GM23338 (cell line): ENCODE measurements at regions not wholly inside any gene's neighbourhood (a gene's known extent, or its start where the extent isn't known, plus 50 kb on each side); places are given as distances from the start of the nearest gene placed in this dataset.

ENCODE experiments used
- ATAC-seq: fragments of 200-7000 bp; cut with Tn5 transposase; 3 replicates; pipeline ENCODE4 v1.9.1; 2020
- DNase-seq: peaks from one replicate; pipeline ENCODE4 v3.0.0-alpha.2; 2015; ENCODE audit warnings: low spot score
- H2AFZ ChIP-seq: fragments of 200-600 bp; sonication (generic); 2 replicates; pipeline ENCODE4 v1.8.0; 2016; ENCODE audit warnings: antibody characterized with exemption, mild to moderate bottlenecking, moderate library complexity
- H3F3A ChIP-seq: fragments of 200-600 bp; sonication (generic); replicated peaks from 2 replicates; pipeline ENCODE4 v1.8.0; 2017; ENCODE audit warnings: antibody characterized with exemption, mixed run types, low read depth
- H3K27ac ChIP-seq: fragments of 200-600 bp; sonication (generic); 2 replicates; pipeline ENCODE4 v1.6.1; 2016; ENCODE audit warnings: low read depth
- H3K27me3 ChIP-seq: fragments of 200-600 bp; sonication (generic); 2 replicates; pipeline ENCODE4 v1.8.0; 2016; ENCODE audit warnings: mild to moderate bottlenecking, mixed run types, moderate library complexity; ENCODE audit not compliant: insufficient read depth
- H3K36me3 ChIP-seq: fragments of 200-600 bp; sonication (generic); 2 replicates; pipeline ENCODE4 v1.8.0; 2016; ENCODE audit warnings: mild to moderate bottlenecking; ENCODE audit not compliant: insufficient read depth
- H3K4me1 ChIP-seq: fragments of 200-600 bp; sonication (generic); 2 replicates; pipeline ENCODE4 v1.8.0; 2016; ENCODE audit warnings: mild to moderate bottlenecking, moderate library complexity; ENCODE audit not compliant: insufficient read depth
- H3K4me2 ChIP-seq: fragments of 200-600 bp; sonication (generic); 2 replicates; pipeline ENCODE4 v1.7.1; 2017; ENCODE audit warnings: mixed run types
- H3K4me3 ChIP-seq: fragments of 200-600 bp; sonication (generic); 2 replicates; pipeline ENCODE4 v1.6.1; 2016; ENCODE audit warnings: mixed run types
- H3K79me2 ChIP-seq: fragments of 200-600 bp; sonication (generic); replicated peaks from 2 replicates; pipeline ENCODE4 v1.8.0; 2017; ENCODE audit warnings: mild to moderate bottlenecking; ENCODE audit not compliant: insufficient read depth
- H3K9me2 ChIP-seq: fragments of 200-600 bp; sonication (generic); 2 replicates; pipeline ENCODE4 v1.8.0; 2017; ENCODE audit not compliant: insufficient read depth
- H4K20me1 ChIP-seq: fragments of 200-600 bp; sonication (generic); replicated peaks from 2 replicates; pipeline ENCODE4 v1.8.0; 2017; ENCODE audit warnings: mild to moderate bottlenecking; ENCODE audit not compliant: insufficient read depth
- H3K27ac Mint-ChIP-seq: 2 replicates; pipeline ENCODE4 v1.8.0; 2020; ENCODE audit warnings: inconsistent platforms, mild to moderate bottlenecking, moderate library complexity, mixed read lengths
- H3K27me3 Mint-ChIP-seq: 3 replicates; pipeline ENCODE4 v1.8.0; 2022; ENCODE audit warnings: low read depth, mild to moderate bottlenecking, moderate library complexity, mixed read lengths, inconsistent platforms; ENCODE audit not compliant: insufficient read depth, poor library complexity
- H3K36me3 Mint-ChIP-seq: 3 replicates; pipeline ENCODE4 v1.8.0; 2021; ENCODE audit warnings: low read depth, mild to moderate bottlenecking, inconsistent platforms, moderate library complexity, mixed read lengths
- H3K4me1 Mint-ChIP-seq: 3 replicates; pipeline ENCODE4 v1.8.0; 2020; ENCODE audit warnings: mild to moderate bottlenecking, inconsistent platforms, mixed read lengths
- H3K4me3 Mint-ChIP-seq: 3 replicates; pipeline ENCODE4 v1.8.0; 2021; ENCODE audit warnings: moderate library complexity, mild to moderate bottlenecking, inconsistent platforms, mixed read lengths
- H3K9me3 Mint-ChIP-seq: 3 replicates; pipeline ENCODE4 v1.8.0; 2020; ENCODE audit warnings: moderate library complexity, mild to moderate bottlenecking, inconsistent platforms, mixed read lengths
- CREB1 ChIP-seq: fragments of 250-450 bp; sonication (Bioruptor Pico); IDR thresholded peaks from 2 replicates; pipeline ENCODE4 v1.5.0; 2020; ENCODE audit warnings: low read depth, mild to moderate bottlenecking, moderate library complexity
- EZH2 ChIP-seq: fragments of 200-600 bp; sonication (generic); IDR thresholded peaks from one replicate; pipeline ENCODE4 v1.8.0; 2017; ENCODE audit warnings: antibody characterized with exemption, mild to moderate bottlenecking, low read depth; ENCODE audit not compliant: unreplicated experiment
- EZH2phosphoT487 ChIP-seq: fragments of 200-600 bp; sonication (generic); IDR thresholded peaks from one replicate; pipeline ENCODE4 v1.8.1; 2018; ENCODE audit warnings: antibody characterized with exemption; ENCODE audit not compliant: unreplicated experiment
- JUNB ChIP-seq: IDR thresholded peaks from one replicate; pipeline ENCODE4 v1.6.1; 2016; ENCODE audit warnings: antibody characterized with exemption; ENCODE audit not compliant: unreplicated experiment
- NANOG ChIP-seq: IDR thresholded peaks from 2 replicates; pipeline ENCODE4 v1.6.1; 2016; ENCODE audit warnings: antibody characterized with exemption, borderline replicate concordance
- POLR2AphosphoS5 ChIP-seq: IDR thresholded peaks from 2 replicates; pipeline ENCODE4 v1.6.1; 2016; ENCODE audit warnings: antibody characterized with exemption, low read depth
- STAT1 ChIP-seq: IDR thresholded peaks from one replicate; pipeline ENCODE4 v1.6.1; 2016; ENCODE audit warnings: antibody characterized with exemption; ENCODE audit not compliant: unreplicated experiment
- ZNF114 ChIP-seq: fragments of 250-450 bp; sonication (Bioruptor Pico); IDR thresholded peaks from 2 replicates; pipeline ENCODE4 v1.5.0; 2020; ENCODE audit warnings: mild to moderate bottlenecking, moderate library complexity
- ZNF331 ChIP-seq: fragments of 250-450 bp; sonication (Bioruptor Pico); IDR thresholded peaks from 2 replicates; pipeline ENCODE4 v1.5.0; 2020; ENCODE audit warnings: low read depth, mild to moderate bottlenecking, moderate library complexity
- TF ChIP-seq, protein P1 (sequence below): IDR thresholded peaks from 2 replicates; pipeline ENCODE4 v1.6.1; 2016; ENCODE audit warnings: antibody characterized with exemption
- TF ChIP-seq, protein P2 (sequence below), 2 experiments: fragments of 200-600 bp in 1 of 2; sonication (generic) in 1 of 2; conservative IDR thresholded peaks; 2 replicates each; pipeline versions ENCODE4 v1.5.1 to v1.6.1; 2016 to 2017; ENCODE audit warnings: antibody characterized with exemption in 2 of 2, low read depth in 2 of 2, mild to moderate bottlenecking in 2 of 2, moderate library complexity in 1 of 2
- TF ChIP-seq, protein P3 (sequence below): IDR thresholded peaks from one replicate; pipeline ENCODE4 v1.6.1; 2018; ENCODE audit warnings: antibody characterized with exemption; ENCODE audit not compliant: unreplicated experiment

DNA sequence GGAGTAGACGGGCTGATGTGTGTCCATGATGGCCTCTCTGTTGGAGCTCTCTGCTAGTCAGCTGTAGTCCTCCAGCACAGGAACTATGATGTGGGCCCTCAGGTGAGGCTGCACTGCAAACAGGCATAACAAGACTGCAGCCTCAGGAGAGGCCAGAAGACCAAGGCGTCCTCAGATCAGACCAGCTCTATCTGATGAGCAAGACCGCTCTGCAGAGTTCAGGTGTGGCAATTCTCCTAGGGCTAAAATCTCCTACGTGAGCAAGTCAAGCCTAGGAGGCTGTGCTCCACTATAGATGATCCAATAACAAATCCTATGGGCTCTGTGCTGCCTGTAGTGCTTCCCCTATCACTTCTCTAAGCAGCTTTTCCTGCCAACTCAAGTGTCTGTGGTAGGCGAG is 633.4 kb upstream of the SYNCRIP start:
- Mint-ChIP-seq H3K27me3 (no peaks in the 10 kb centered on the region), H3K4me3 (no peak overlapping the region), H3K4me1 (no peaks in the 10 kb centered on the region), H3K36me3 (peaks cover 5% of the 10 kb centered on the region; the same call in 2 of the 3 replicates), H3K9me3 (peaks cover 27% of the 10 kb centered on the region), H3K27ac (no peak overlapping the region)
- 0 out of 2 replicates have a peak, but pooled peaks cover 3% of the 10 kb centered on the region for H3K9me2 ChIP-seq
- no peaks in the 10 kb centered on the region for H4K20me1 ChIP-seq
- H3K4me2 ChIP-seq: no peak overlapping the region
- no peak overlapping the region for H2AFZ ChIP-seq
- H3K4me1 ChIP-seq: no peaks in the 10 kb centered on the region
- H3K27ac ChIP-seq: no peak overlapping the region
- no peak for ATAC-seq
- TF ChIP-seq STAT1 (no peak), CREB1 (CRISPR knock-in tag) (no peak), JUNB (no peak), EZH2phosphoT487 (no peak), ZNF114 (CRISPR knock-in tag) (no peak), NANOG (no peak)
- TF ChIP-seq, protein P1, sequence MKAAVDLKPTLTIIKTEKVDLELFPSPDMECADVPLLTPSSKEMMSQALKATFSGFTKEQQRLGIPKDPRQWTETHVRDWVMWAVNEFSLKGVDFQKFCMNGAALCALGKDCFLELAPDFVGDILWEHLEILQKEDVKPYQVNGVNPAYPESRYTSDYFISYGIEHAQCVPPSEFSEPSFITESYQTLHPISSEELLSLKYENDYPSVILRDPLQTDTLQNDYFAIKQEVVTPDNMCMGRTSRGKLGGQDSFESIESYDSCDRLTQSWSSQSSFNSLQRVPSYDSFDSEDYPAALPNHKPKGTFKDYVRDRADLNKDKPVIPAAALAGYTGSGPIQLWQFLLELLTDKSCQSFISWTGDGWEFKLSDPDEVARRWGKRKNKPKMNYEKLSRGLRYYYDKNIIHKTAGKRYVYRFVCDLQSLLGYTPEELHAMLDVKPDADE: no peak
- TF ChIP-seq, protein P2, sequence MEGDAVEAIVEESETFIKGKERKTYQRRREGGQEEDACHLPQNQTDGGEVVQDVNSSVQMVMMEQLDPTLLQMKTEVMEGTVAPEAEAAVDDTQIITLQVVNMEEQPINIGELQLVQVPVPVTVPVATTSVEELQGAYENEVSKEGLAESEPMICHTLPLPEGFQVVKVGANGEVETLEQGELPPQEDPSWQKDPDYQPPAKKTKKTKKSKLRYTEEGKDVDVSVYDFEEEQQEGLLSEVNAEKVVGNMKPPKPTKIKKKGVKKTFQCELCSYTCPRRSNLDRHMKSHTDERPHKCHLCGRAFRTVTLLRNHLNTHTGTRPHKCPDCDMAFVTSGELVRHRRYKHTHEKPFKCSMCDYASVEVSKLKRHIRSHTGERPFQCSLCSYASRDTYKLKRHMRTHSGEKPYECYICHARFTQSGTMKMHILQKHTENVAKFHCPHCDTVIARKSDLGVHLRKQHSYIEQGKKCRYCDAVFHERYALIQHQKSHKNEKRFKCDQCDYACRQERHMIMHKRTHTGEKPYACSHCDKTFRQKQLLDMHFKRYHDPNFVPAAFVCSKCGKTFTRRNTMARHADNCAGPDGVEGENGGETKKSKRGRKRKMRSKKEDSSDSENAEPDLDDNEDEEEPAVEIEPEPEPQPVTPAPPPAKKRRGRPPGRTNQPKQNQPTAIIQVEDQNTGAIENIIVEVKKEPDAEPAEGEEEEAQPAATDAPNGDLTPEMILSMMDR (conservative IDR thresholded peaks at IDR 0.05; ENCODE audit: low read depth in 2 of 2): no peak
- TF ChIP-seq, protein P3, sequence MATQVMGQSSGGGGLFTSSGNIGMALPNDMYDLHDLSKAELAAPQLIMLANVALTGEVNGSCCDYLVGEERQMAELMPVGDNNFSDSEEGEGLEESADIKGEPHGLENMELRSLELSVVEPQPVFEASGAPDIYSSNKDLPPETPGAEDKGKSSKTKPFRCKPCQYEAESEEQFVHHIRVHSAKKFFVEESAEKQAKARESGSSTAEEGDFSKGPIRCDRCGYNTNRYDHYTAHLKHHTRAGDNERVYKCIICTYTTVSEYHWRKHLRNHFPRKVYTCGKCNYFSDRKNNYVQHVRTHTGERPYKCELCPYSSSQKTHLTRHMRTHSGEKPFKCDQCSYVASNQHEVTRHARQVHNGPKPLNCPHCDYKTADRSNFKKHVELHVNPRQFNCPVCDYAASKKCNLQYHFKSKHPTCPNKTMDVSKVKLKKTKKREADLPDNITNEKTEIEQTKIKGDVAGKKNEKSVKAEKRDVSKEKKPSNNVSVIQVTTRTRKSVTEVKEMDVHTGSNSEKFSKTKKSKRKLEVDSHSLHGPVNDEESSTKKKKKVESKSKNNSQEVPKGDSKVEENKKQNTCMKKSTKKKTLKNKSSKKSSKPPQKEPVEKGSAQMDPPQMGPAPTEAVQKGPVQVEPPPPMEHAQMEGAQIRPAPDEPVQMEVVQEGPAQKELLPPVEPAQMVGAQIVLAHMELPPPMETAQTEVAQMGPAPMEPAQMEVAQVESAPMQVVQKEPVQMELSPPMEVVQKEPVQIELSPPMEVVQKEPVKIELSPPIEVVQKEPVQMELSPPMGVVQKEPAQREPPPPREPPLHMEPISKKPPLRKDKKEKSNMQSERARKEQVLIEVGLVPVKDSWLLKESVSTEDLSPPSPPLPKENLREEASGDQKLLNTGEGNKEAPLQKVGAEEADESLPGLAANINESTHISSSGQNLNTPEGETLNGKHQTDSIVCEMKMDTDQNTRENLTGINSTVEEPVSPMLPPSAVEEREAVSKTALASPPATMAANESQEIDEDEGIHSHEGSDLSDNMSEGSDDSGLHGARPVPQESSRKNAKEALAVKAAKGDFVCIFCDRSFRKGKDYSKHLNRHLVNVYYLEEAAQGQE: no peak
- H3K27me3 ChIP-seq: no peaks in the 10 kb centered on the region
- H3F3A ChIP-seq: no peaks in the 10 kb centered on the region
- no peak overlapping the region for H3K4me3 ChIP-seq
- H3K36me3 ChIP-seq: no peaks in the 10 kb centered on the region; the same call in 1 of the 2 replicates
- no peaks in the 10 kb centered on the region for H3K79me2 ChIP-seq
- no peak for DNase-seq

DNA sequence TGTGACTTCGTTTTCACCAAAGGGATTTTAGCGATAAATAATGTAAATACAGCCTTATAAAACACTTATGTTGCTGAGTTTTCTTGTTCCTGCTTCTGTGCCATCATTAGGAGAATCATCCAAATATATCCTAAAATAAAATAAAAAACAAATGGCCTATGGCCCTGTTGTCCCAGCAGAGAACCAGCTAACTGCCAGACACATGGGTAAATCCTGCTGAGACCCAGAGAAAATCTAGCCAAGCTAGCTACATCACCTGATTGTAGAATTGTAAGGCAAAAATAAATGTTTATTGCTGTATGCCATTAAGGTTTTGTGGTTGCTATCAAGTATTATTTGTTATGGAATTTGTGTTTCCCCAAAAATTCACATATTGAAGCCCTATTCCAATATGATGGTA is 631.2 kb upstream of the SYNCRIP start:
- Histone ChIP-seq H3K27ac (no peak overlapping the region), H3K4me3 (no peak overlapping the region), H3K79me2 (no peaks in the 10 kb centered on the region), H3K4me1 (no peaks in the 10 kb centered on the region), H2AFZ (no peak overlapping the region), H4K20me1 (no peaks in the 10 kb centered on the region), H3K27me3 (no peaks in the 10 kb centered on the region), H3K4me2 (no peak overlapping the region), H3F3A (no peaks in the 10 kb centered on the region), H3K9me2 (0 out of 2 replicates have a peak, but pooled peaks cover 3% of the 10 kb centered on the region), H3K36me3 (no peaks in the 10 kb centered on the region; the same call in 1 of the 2 replicates)
- Mint-ChIP-seq H3K36me3 (no peaks in the 10 kb centered on the region; the same call in 2 of the 3 replicates), H3K27me3 (no peaks in the 10 kb centered on the region), H3K4me3 (no peak overlapping the region), H3K27ac (no peak overlapping the region), H3K9me3 (peaks cover 26% of the 10 kb centered on the region), H3K4me1 (no peaks in the 10 kb centered on the region)
- DNase-seq (no peak), ATAC-seq (no peak)
- TF ChIP-seq, protein P1: no peak
- TF ChIP-seq, protein P2 (conservative IDR thresholded peaks at IDR 0.05; ENCODE audit: low read depth in 2 of 2): no peak
- TF ChIP-seq ZNF114 (CRISPR knock-in tag): no peak
- TF ChIP-seq EZH2: no peak
- no peak for TF ChIP-seq POLR2AphosphoS5
- no peak for TF ChIP-seq ZNF331 (CRISPR knock-in tag)
- no peak for TF ChIP-seq NANOG
- no peak for TF ChIP-seq CREB1 (CRISPR knock-in tag)
- no peak for TF ChIP-seq EZH2phosphoT487
- TF ChIP-seq JUNB: no peak
- TF ChIP-seq STAT1: no peak
